Endometrium (tissue), 2 donors: ENCODE measurements at regions not wholly inside any gene's neighbourhood (a gene's known extent, or its start where the extent isn't known, plus 50 kb on each side); places are given as distances from the start of the nearest gene placed in this dataset.
"Not testable (repeated sequence)": the region's sequence is repeated elsewhere in the genome, so short reads cannot be mapped to it uniquely, and the experiment has no call there.

Experiments
- FAIRE-seq: peaks from 2 replicates; lab custom pipeline; 2012; peaks lifted over from hg19 to GRCh38; lab: Jason Lieb, UNC
- donor health status: control.
- donor health status: control.

- FAIRE-seq: no peak
Observed at GRCh38 chr15:92705764-92706163, 50.2 kb upstream of the FAM174B start.

- FAIRE-seq: no peak
Observed at GRCh38 chr15:92706201-92706600, 50.6 kb upstream of the FAM174B start.

DNA sequence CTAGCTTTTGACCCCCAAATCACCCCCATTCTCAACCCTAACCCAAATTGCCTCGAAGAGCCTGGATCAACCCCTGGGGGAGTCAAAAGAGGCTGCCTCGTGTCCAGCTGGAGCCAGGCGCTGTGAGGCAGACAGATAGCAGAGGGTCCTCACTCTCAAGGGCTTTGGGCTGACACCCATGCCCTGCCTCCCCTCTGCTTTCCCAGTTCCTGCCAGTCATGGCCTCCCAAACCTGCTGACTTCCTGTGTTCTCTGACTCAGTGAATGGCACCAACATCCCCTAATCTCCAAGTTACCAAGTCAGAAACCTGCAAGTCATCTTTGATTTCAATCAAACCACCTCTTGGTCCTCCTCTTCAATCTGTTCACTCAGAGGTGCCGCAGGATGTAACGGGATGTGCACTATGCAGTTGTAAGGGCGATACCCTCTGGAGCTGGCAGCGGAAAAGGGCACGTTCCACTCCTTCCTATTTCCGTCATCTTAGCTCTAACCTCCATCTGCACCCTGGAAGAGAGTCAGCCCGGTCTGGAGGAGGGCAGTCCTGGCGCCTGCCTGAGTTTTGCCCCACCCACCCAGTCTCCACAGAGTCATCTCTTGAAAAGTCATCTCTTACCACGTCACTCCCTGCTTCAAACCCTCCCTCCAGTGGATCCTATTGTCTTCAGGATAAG, 52.4 kb upstream of the FAM174B start:
- FAIRE-seq: no peak

DNA sequence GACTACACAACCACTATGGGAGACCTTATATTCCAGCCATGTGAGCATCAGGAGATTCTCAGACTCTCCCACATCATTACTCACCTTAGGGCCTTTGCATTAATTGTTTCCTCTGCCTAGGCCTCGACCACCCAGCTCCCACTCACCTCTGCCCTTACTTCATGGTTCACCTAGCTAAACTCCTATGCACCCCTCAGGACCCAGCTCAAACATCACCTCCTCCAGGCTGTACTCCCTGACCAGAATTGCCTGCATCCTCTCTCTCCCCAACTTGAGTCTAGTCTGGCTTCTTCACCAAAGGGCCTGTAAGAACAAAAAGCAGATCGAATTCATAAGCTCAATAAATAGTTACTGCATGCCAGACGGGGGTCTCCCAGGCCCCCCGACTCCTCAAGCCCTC, 53.1 kb upstream of the FAM174B start:
- FAIRE-seq: no peak

DNA sequence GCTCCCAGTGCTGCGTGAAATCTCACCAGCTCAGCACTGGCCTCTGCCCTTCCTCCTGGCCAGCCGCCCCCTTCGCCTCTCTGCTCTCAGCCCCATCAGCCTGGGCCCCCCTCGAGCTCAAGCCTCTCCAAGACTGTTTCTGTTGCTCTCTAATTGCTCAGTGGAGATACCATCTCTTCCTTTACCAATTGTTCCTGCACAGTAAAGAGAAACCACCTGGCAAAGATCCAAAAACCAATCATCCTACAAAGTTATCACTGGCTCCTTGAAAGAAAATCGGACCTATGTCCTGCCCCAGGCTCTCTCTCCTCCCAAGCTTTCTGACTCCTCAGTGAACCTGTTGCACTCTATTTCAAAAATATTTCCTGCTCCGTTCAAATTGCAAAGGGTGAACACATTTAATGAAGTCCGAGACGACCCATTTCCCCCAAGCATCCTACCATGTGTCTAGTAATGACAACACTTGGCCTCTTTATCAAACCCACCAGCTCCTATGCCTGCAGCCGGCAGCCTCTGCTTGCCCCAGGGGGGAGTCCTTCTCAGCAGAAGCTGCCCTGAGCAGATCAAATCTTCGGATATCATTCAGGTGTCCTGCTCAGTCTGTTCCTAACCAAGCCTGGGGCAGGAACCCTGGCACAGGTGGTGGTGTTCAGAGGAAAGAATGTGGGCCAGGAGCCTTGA, 53.7 kb upstream of the FAM174B start:
- no peak for FAIRE-seq

GRCh38 chr15:92711457-92711831, 55.9 kb upstream of the FAM174B start:
- FAIRE-seq: no peak

DNA sequence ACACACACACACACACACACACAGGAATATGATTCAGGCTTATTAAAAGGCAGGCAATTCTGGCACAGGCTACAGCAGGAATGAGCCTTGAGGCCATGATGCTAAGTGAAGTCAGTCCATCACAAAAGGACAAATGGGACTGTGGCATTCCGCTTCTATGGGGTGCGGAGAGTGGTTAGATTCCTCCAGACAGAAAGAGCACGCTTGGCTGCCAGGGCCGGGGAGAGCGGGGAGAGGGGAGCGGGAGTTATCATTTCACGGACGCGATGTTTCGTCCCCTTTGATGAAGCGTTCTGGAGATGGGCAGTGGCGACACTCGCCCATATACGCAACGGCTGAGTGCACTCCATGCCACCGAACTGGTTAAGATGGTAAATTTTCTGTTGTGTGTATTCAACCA, 58.5 kb upstream of the FAM174B start:
- no peak for FAIRE-seq

DNA sequence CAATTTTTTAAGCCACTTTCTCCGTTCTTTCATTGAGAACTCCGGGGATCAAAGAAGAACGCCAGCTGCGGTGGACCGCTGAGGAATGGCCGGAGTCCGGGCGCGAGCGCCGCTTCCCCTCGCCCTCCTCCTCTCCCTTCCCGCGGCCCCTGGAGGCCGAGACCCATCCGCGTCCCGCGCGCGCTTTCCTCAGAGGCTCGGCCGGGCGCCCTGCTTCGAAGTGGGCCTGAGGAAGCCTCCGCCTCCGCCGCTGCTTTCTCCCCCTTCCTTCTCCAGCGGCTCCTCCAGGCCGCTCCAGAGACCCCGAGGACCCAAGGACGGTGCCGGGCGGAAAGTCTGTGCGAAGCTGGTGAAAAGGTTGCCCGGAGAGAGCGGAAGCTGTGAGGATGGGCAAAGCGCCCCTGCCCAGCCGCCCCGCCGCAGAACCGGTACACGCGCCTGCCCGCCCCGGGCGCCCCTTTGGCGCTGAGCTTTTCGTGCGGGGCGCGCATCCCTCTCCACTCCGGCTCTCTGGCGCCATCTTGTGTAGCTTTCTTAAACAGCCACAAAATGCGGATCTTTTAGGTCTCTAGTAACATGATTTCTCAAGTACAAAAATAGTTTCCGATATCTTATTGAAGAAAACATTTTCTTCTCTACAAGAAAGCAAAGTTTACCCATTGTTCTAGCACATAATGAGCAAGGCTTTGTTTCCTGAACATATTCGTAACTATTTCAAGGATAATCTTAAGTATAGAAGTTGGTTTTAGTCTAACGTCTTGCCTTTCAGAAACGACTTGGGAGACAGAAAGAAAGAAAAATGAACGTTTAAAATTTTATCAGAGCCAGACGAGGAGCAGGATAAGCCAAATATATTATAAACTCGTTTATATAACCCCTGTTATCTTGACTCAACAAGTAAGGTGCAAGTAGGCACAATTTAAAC, 59.2 kb upstream of the FAM174B start:
- FAIRE-seq: peak; percentile 83

DNA sequence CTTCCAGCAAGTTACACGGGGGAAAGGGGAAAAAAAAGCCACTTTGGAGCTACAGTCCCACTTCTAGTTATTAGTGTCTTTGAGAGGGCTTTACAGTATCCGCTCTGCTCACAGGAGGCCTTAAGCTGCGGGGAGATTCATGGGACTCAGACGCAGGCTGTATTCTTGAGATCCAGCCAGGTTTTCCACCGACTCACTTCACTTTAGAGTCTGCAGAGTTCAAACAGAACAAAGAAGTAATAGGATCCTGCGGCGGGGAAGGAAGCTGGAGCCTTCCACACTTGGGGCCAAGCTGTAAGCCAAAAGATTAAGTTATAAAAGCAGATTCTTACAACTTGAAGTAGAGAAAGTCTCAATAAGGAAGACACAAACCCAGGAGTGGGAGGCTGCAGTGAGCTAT, 60.2 kb upstream of the FAM174B start:
- no peak for FAIRE-seq

- FAIRE-seq: no peak
Observed at GRCh38 chr15:92719021-92719420, 63.4 kb upstream of the FAM174B start.

GRCh38 chr15:92724144-92724543, 68.6 kb upstream of the FAM174B start:
- FAIRE-seq: no peak

DNA sequence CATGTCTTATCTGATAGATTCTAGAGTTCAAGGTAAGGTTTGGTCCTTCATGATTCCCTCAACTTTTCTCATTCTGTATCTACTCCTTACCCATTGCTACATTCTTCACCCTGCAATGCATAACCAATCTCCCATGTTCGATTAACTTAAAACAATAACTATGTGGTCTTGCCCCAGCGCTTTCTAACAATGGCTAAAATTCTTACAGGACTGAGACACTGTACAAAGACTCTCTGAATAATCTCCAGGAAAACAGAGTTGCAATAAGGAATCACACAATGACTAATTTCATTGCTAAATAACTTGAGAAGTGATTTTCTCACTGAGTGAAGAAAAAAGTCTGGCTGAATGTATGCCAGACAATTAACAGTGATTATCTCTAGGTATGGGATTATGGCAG, 69.6 kb upstream of the FAM174B start:
- peak; percentile 53 for FAIRE-seq

DNA sequence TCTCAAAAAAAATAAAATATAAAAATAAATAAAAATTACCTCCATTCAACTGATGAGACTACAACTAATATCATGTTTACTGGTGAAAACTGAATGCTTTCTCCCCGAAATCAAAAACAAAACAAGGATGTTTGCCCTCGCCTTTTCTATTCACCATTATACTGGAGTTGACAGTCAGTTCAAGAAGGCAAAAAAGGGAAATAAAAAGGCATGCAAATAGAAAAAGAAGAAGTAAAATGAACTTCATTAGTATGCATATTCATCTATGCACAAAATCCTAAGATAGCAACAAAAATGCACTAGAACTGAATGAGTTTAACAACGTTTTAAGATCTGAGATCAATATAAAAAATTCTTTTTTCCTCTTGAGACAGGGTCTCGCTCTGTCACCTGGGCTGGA, 72.7 kb upstream of the FAM174B start:
- FAIRE-seq: no peak

GRCh38 chr15:92733090-92733933, 77.7 kb upstream of the FAM174B start:
- no peak for FAIRE-seq

DNA sequence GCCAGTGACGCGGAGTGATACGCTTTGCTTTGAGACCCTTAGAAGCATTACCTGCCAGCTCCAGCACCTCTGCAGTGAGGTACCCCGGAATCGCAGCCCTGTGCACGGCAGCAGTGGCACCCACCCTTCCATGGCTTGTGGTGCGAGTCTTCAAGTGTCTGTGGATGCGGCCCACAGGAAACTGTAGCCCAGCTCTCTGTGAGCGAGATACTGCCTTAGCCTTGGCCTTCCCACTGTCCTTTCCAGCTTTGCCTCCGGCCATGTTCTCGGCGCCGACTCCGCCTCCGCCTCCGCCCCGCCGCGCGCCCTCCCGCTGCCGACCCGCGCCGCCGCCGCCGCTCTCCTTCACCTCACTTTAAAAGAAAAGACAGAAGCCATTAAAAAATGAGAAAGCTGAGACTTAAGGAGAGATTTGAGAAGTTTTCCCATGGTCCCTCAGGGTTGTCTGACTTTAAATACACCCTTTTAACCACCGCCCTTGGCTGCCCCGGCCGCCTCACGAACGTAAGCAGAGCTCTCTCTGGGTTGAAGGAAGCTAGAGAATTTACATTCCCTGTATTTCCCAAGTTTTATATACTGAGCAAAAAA, 78.5 kb upstream of the FAM174B start:
- no peak for FAIRE-seq

DNA sequence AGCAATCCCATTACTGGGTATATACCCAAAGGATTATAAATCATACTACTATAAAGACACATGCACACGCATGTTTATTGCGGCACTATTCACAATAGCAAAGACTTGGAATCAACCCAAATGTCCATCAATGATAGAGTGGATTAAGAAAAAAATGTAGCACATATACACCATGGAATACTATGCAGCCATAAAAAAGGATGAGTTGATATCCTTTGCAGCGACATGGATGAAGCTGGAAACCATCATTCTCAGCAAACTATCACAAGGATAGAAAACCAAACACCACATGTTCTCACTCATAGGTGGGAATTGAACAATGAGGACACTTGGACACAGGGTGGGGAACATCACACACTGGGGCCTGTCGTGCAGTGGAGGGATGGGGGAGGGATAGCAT, 83.7 kb upstream of the FAM174B start:
- FAIRE-seq: not testable (repeated sequence)

DNA sequence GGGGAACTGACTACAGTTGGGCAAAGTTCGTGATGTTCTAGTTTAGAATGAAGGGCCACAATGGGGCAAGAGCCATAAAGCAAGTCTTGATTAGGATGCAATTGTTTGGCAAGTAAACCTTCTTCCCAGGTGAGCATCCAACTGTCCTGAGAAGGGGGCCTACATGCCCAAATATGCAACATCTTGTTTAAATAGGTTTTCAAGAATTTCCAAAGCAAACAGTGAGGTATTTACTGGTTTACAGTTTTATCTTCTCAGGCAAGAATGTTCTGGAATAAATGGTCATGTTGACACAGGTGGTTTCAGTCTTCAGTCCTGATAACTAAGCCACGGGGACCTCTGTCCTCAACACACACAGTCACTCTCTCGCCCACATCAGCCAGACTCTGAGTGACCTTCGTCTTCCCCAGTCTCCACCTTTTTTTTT, 90.3 kb upstream of the FAM174B start:
- FAIRE-seq: no peak

DNA sequence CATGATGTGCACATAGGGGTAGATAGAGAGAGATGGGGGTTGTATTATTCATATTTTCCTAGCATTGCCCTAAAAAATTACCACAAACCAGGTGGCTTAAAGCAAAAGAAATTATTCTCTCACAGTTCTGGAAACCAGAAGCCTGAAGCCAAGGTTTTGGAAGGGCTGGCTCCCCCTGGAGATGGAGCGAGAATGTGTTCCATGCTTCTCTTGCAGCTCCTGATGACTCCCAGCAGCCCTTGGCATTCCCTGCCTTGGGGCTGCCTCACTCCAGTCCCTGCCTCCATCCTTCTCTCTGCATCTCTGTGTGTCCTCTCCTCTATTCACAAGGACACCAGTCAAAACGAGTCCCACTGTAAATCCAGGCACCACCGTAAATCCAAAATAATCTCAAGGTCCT, 91.5 kb upstream of the FAM174B start:
- no peak for FAIRE-seq

GRCh38 chr15:92749216-92749615, 93.6 kb upstream of the FAM174B start:
- no peak for FAIRE-seq

- FAIRE-seq: no peak
Observed at GRCh38 chr15:92749946-92750345, 94.4 kb upstream of the FAM174B start.

GRCh38 chr15:92751528-92751927, 96.0 kb upstream of the FAM174B start:
- FAIRE-seq: no peak

DNA sequence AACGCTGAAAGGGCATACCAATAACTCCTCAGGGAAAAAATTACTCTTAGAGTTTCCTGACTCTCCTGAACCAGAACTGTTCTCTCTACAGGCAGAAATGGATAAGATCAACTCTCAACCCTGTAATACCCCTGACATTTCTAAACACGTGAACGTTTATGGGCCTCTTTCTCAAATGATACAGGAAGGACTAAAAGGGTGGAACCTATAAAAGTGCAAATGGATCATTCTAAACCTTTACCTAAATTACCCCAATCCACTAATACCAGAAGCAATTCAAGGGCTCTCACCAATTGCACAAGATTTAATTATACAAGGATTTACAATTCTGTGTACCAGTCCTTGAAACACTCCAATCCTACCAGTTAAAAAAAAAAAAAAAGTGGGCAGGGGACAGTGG, 98.0 kb upstream of the FAM174B start:
- no peak for FAIRE-seq
